Activated CD4-positive, alpha-beta memory T cell treated with anti-CD3 and anti-CD28 coated beads, Interleukin-2, amount 10 ng/mL, durations not matched to agents 7 days and 5 days (primary cell): ENCODE measurements at regions not wholly inside any gene's neighbourhood (a gene's known extent, or its start where the extent isn't known, plus 50 kb on each side); places are given as distances from the start of the nearest gene placed in this dataset.

ENCODE experiments used
- CTCF ChIA-PET: fragments of 350-600 bp; sonication (Branson Sonifier 250); formaldehyde crosslinking; loops from one replicate; lab custom pipeline; 2021; ENCODE audit warnings: antibody characterized with exemption, inconsistent platforms; lab: Charles Lee
- POLR2A ChIA-PET: fragments of 350-600 bp; sonication (Branson Sonifier 250); formaldehyde crosslinking; loops from one replicate; lab custom pipeline; 2021; ENCODE audit warnings: antibody characterized with exemption; lab: Charles Lee
- DNase-seq: peaks from one replicate; pipeline ENCODE4 v3.0.0-alpha.2; 2020
- H3K27ac Mint-ChIP-seq: one replicate; pipeline ENCODE4 v1.8.0; 2021; ENCODE audit warnings: mild to moderate bottlenecking, mixed read lengths
- H3K27me3 Mint-ChIP-seq: one replicate; pipeline ENCODE4 v1.8.0; 2021; ENCODE audit warnings: mixed read lengths
- H3K36me3 Mint-ChIP-seq: one replicate; pipeline ENCODE4 v1.8.0; 2021; ENCODE audit warnings: low read depth, mixed read lengths
- H3K4me1 Mint-ChIP-seq: one replicate; pipeline ENCODE4 v1.8.0; 2021; ENCODE audit warnings: mixed read lengths
- H3K4me3 Mint-ChIP-seq: one replicate; pipeline ENCODE4 v1.8.0; 2021; ENCODE audit warnings: mild to moderate bottlenecking, mixed read lengths
- H3K9me3 Mint-ChIP-seq: one replicate; pipeline ENCODE4 v1.8.0; 2021; ENCODE audit warnings: mixed read lengths

GRCh38 chr12:94704452-94705306, 54.3 kb upstream of the TMCC3 start:
- Mint-ChIP-seq H3K27me3 (peaks cover 27% of the 10 kb centered on the region), H3K27ac (no peak overlapping the region), H3K4me1 (no peaks in the 10 kb centered on the region), H3K4me3 (no peak overlapping the region), H3K36me3 (no peaks in the 10 kb centered on the region), H3K9me3 (no peaks in the 10 kb centered on the region)
- DNase-seq: no peak
- POLR2A ChIA-PET: no interaction called here
- CTCF ChIA-PET: interaction anchor here (0.6 kb wide), 1 partner anchor 975 kb away, joined by 3 read pairs; no protein-coding TSS in a partner anchor

GRCh38 chr12:94702696-94703095, 52.3 kb upstream of the TMCC3 start:
- H3K4me1 Mint-ChIP-seq: no peaks in the 10 kb centered on the region
- H3K4me3 Mint-ChIP-seq: no peak overlapping the region
- H3K9me3 Mint-ChIP-seq: no peaks in the 10 kb centered on the region
- no peak overlapping the region for H3K27ac Mint-ChIP-seq
- CTCF ChIA-PET: no interaction called here
- no peak for DNase-seq
- POLR2A ChIA-PET: no interaction called here
- H3K27me3 Mint-ChIP-seq: peaks cover 23% of the 10 kb centered on the region
- no peaks in the 10 kb centered on the region for H3K36me3 Mint-ChIP-seq

- CTCF ChIA-PET: no interaction called here
- H3K4me1 Mint-ChIP-seq: no peaks in the 10 kb centered on the region
- H3K27ac Mint-ChIP-seq: no peak overlapping the region
- no peaks in the 10 kb centered on the region for H3K9me3 Mint-ChIP-seq
- DNase-seq: no peak
- no peak overlapping the region for H3K4me3 Mint-ChIP-seq
- POLR2A ChIA-PET: no interaction called here
- H3K27me3 Mint-ChIP-seq: peaks cover 23% of the 10 kb centered on the region
- no peaks in the 10 kb centered on the region for H3K36me3 Mint-ChIP-seq
Observed at GRCh38 chr12:94701711-94702110, 51.4 kb upstream of the TMCC3 start.

GRCh38 chr12:94700662-94701061, 50.3 kb upstream of the TMCC3 start:
- no peak overlapping the region for H3K27ac Mint-ChIP-seq
- POLR2A ChIA-PET: no interaction called here
- H3K4me1 Mint-ChIP-seq: no peaks in the 10 kb centered on the region
- H3K27me3 Mint-ChIP-seq: peaks cover 23% of the 10 kb centered on the region
- CTCF ChIA-PET: no interaction called here
- H3K36me3 Mint-ChIP-seq: no peaks in the 10 kb centered on the region
- H3K4me3 Mint-ChIP-seq: no peak overlapping the region
- DNase-seq: no peak
- H3K9me3 Mint-ChIP-seq: no peaks in the 10 kb centered on the region
